ENCODE measurements at regions not wholly inside any gene's neighbourhood (a gene's known extent, or its start where the extent isn't known, plus 50 kb on each side); places are given as distances from the start of the nearest gene placed in this dataset.

DNA sequence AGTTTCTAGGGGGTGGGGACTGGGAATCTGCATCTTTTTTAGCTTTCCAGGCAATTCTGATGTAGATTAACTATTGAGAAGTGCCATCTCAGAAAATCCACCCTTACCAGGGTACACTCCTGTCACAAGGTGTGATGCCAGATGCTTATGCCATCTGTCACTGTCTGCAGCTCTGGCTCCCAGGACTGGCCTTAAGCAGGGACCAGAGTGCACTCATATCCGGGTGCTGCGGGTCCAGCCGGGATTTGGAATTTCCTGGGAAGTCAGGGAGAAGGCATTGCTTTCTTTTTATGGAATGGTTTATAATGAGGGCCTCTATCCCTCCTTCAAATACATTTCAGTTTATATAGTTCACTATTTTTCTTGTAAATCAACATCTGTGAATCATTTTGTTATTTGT, 92.6 kb downstream of the TMEM174 start:
- no peak for DNase-seq (ENCODE audit: extremely low read depth, low read depth)

DNA sequence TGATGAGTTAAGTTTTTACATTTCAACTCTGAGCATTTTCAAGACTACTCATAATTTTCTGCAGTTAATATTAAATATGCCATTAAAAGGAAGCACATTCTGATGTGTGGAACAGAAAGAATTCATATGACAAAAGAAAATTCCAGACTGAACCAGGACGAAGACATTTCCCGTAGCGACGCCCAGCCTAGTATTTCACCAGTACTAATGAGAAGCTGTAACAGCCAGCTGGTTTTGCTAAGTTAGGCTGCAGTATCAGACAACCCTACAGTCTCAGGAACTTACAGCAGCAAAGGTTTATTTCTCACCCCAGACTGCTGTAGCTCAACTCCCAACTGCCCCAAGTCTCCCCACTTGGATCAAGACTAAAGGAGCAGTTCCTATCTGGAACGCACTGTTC, 91.6 kb downstream of the TMEM174 start:
- DNase-seq (ENCODE audit: extremely low read depth, low read depth), result no peak
- TF ChIP-seq, protein P1, sequence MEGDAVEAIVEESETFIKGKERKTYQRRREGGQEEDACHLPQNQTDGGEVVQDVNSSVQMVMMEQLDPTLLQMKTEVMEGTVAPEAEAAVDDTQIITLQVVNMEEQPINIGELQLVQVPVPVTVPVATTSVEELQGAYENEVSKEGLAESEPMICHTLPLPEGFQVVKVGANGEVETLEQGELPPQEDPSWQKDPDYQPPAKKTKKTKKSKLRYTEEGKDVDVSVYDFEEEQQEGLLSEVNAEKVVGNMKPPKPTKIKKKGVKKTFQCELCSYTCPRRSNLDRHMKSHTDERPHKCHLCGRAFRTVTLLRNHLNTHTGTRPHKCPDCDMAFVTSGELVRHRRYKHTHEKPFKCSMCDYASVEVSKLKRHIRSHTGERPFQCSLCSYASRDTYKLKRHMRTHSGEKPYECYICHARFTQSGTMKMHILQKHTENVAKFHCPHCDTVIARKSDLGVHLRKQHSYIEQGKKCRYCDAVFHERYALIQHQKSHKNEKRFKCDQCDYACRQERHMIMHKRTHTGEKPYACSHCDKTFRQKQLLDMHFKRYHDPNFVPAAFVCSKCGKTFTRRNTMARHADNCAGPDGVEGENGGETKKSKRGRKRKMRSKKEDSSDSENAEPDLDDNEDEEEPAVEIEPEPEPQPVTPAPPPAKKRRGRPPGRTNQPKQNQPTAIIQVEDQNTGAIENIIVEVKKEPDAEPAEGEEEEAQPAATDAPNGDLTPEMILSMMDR (IDR thresholded peaks at IDR 0.05; ENCODE audit: low read depth, low read length, missing control alignments), result no peak
- no peak overlapping the region for H3K4me3 ChIP-seq (replicated peaks; ENCODE audit: low read depth, low read length)

More for the DNA sequence above, 92.6 kb downstream of the TMEM174 start:
- no peak overlapping the region for H3K4me3 ChIP-seq (replicated peaks; ENCODE audit: low read depth, low read length)
- TF ChIP-seq, protein P1 (IDR thresholded peaks at IDR 0.05; ENCODE audit: low read depth, low read length, missing control alignments), result no peak

DNA sequence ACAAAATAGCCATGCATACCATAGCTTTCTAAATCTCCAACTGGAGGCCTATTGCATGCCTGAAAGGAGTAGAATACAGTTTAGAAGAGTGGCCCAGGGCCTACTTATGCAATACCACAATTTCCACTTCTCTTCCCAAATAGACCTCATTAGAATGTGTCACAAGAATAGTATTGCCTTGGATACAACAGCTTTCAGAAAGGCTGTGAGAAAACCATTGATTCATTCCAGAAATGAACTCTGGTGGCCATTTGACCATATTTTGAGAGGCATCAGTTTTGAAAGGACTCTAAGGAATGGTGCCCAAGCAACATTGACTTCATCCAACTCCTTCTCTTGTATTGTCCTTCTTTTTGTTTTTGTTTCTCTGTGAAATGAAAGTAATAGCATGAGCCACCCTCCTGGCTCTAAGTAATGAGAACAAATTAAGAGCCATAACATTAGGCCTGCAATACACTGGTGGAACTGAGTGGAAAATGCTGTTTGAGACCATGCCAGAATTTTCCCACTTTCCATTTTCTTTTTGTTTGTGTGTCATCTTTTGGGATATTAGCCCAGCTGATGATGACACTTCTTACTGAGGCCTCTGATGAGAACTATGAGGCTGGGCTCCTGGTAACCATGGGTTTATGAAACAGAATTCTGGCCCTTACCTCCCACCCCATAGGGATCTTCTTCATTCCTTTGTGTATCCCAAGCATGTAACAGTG, 90.2 kb downstream of the TMEM174 start:
- no peak overlapping the region for H3K4me3 ChIP-seq (replicated peaks; ENCODE audit: low read depth, low read length)
- TF ChIP-seq, protein P1 (IDR thresholded peaks at IDR 0.05; ENCODE audit: low read depth, low read length, missing control alignments), result no peak
- no peak for DNase-seq (ENCODE audit: extremely low read depth, low read depth)

DNA sequence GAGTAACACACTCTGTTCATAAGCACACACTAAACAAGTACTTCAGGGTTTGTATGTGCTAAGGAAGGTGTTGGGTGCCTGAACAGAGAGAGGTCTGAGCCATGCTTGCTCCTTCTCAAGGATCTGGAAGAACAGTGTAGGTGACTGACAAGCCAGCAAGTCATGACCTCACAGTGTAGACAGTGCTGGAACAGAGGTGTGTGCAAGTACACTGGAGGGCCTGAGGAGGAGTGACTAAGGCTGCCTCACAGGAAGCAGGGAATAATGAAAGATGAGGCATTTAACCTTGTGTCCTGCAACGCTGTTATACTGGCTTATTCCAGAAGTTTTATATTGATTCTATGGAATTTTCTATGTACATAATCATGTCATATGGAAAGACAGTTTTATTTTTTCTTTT, 83.9 kb downstream of the TMEM174 start:
- DNase-seq (ENCODE audit: extremely low read depth, low read depth), result no peak
- TF ChIP-seq, protein P1 (IDR thresholded peaks at IDR 0.05; ENCODE audit: low read depth, low read length, missing control alignments), result no peak
- no peak overlapping the region for H3K4me3 ChIP-seq (replicated peaks; ENCODE audit: low read depth, low read length)

DNA sequence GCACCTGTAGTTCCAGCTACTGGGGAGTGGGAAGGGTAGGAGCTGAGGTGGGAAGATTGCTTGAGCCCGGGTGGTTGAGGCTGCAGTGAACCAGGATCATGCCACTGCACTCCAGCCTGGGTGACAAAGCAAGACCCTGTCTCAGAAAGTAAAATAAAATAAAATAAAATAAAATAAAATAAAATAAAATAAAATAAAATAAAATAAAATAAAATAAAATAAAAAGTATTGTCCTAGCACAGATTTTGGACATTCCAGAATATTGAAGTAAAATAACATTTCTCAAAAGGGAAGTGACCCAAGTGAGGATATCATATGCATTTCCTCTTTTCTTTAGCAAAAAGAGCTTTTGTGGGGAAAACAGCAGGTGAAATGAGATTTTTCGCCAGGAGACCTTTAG, 83.5 kb downstream of the TMEM174 start:
- TF ChIP-seq, protein P1 (IDR thresholded peaks at IDR 0.05; ENCODE audit: low read depth, low read length, missing control alignments), result no peak
- no peak for DNase-seq (ENCODE audit: extremely low read depth, low read depth)
- no peak overlapping the region for H3K4me3 ChIP-seq (replicated peaks; ENCODE audit: low read depth, low read length)

DNA sequence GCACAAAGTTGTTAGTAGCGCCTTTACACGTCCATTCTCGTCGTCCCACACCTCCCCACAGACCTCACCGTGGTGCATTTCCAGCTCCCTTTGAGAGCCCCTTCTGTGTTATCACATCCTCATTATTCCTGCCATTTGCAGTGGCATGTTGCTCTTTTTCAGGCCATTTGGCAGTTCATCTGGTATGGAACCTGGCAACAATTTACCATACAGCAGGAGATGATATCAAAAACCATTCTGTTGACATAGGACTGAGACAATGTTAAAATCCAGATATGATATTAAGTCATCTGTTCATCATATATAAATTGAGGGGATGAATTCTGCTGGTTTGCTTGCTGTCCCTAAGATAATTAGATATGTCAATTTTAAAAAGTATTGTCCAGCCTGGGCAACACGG, 83.0 kb downstream of the TMEM174 start:
- H3K4me3 ChIP-seq (replicated peaks; ENCODE audit: low read depth, low read length), result no peak overlapping the region
- no peak for DNase-seq (ENCODE audit: extremely low read depth, low read depth)
- TF ChIP-seq, protein P1 (IDR thresholded peaks at IDR 0.05; ENCODE audit: low read depth, low read length, missing control alignments), result no peak

DNA sequence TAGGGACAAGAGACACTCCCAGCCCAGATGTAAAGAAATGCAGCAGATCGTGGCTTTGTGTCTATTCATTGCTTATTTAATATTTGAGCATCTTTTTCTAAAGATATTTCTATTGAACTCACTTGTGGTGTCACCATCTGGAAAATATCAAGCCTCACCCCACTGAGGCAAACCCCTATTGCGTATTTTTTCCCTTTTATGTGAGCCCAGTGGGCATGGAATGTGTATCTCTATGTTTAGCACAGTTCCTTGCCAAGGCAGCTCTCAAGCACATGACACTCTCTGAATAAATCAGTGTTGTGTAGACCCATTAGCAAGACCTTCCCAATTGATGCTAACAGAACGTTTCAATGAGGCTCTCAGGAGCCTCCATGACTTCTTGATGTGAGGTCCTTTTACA, 81.6 kb downstream of the TMEM174 start:
- DNase-seq (ENCODE audit: extremely low read depth, low read depth), result no peak
- TF ChIP-seq, protein P1 (IDR thresholded peaks at IDR 0.05; ENCODE audit: low read depth, low read length, missing control alignments), result no peak
- no peak overlapping the region for H3K4me3 ChIP-seq (replicated peaks; ENCODE audit: low read depth, low read length)
